Midbrain (tissue), 1 donor: ENCODE measurements at regions not wholly inside any gene's neighbourhood (a gene's known extent, or its start where the extent isn't known, plus 50 kb on each side); places are given as distances from the start of the nearest gene placed in this dataset.

Experiments
- DNase-seq: peaks from one replicate; lab custom pipeline; 2025; lab: John Stamatoyannopoulos, UW

GRCh38 chr2:198414976-198415375, 610.6 kb downstream of the PLCL1 start:
- DNase-seq: no peak

- no peak for DNase-seq
Observed at GRCh38 chr2:198411936-198412335, 607.5 kb downstream of the PLCL1 start.

GRCh38 chr2:198408171-198408570, 603.8 kb downstream of the PLCL1 start:
- DNase-seq: no peak

- no peak for DNase-seq
Observed at GRCh38 chr2:198405311-198405710, 600.9 kb downstream of the PLCL1 start.

GRCh38 chr2:198401644-198402043, 597.3 kb downstream of the PLCL1 start:
- no peak for DNase-seq

GRCh38 chr2:198400999-198401398, 596.6 kb downstream of the PLCL1 start:
- DNase-seq: no peak

- no peak for DNase-seq
Observed at GRCh38 chr2:198394208-198394607, 589.8 kb downstream of the PLCL1 start.

GRCh38 chr2:198390670-198391069, 586.3 kb downstream of the PLCL1 start:
- no peak for DNase-seq

GRCh38 chr2:198387677-198388076, 583.3 kb downstream of the PLCL1 start:
- no peak for DNase-seq

- no peak for DNase-seq
Observed at GRCh38 chr2:198385856-198386255, 581.5 kb downstream of the PLCL1 start.

GRCh38 chr2:198385326-198385725, 580.9 kb downstream of the PLCL1 start:
- no peak for DNase-seq

- no peak for DNase-seq
Observed at GRCh38 chr2:198383392-198383791, 579.0 kb downstream of the PLCL1 start.

GRCh38 chr2:198382811-198383210, 578.4 kb downstream of the PLCL1 start:
- DNase-seq: no peak

- DNase-seq: no peak
Observed at GRCh38 chr2:198376677-198377076, 572.3 kb downstream of the PLCL1 start.

- DNase-seq: no peak
Observed at GRCh38 chr2:198375083-198375410, 570.7 kb downstream of the PLCL1 start.

GRCh38 chr2:198374375-198375082, 570.1 kb downstream of the PLCL1 start:
- peak; percentile 43 for DNase-seq

GRCh38 chr2:198371921-198372543, 567.6 kb downstream of the PLCL1 start:
- DNase-seq: no peak

GRCh38 chr2:198371329-198371728, 566.9 kb downstream of the PLCL1 start:
- no peak for DNase-seq

GRCh38 chr2:198368089-198368488, 563.7 kb downstream of the PLCL1 start:
- DNase-seq: no peak

- no peak for DNase-seq
Observed at GRCh38 chr2:198362740-198363139, 558.3 kb downstream of the PLCL1 start.

- no peak for DNase-seq
Observed at GRCh38 chr2:198359308-198359707, 554.9 kb downstream of the PLCL1 start.

GRCh38 chr2:198356157-198356556, 551.8 kb downstream of the PLCL1 start:
- DNase-seq: no peak

GRCh38 chr2:198351647-198352046, 547.3 kb downstream of the PLCL1 start:
- DNase-seq: peak; percentile 15

- no peak for DNase-seq
Observed at GRCh38 chr2:198347946-198348345, 543.6 kb downstream of the PLCL1 start.
